WTC11 (cell line): ENCODE measurements at regions not wholly inside any gene's neighbourhood (a gene's known extent, or its start where the extent isn't known, plus 50 kb on each side); places are given as distances from the start of the nearest gene placed in this dataset.

Source experiments
- ATAC-seq: fragments of 200-7000 bp; cut with Tn5 transposase; 2 replicates; pipeline ENCODE4 v1.10.0; 2021; ENCODE audit warnings: mild to moderate bottlenecking, moderate library complexity
- CTCF ChIA-PET: fragments of 300-600 bp; sonication (Branson Sonifier 250); formaldehyde crosslinking; loops from one replicate; lab custom pipeline; 2021; ENCODE audit warnings: antibody characterized with exemption; lab: Charles Lee
- POLR2A ChIA-PET: fragments of 350-600 bp; sonication (Branson Sonifier 250); formaldehyde crosslinking; loops from one replicate; lab custom pipeline; 2021; ENCODE audit warnings: antibody characterized with exemption; lab: Charles Lee
- DNase-seq: peaks from one replicate; pipeline ENCODE4 v3.0.0; 2021; ENCODE audit warnings: low spot score
- H3K27ac Mint-ChIP-seq: 2 replicates; pipeline ENCODE4 v1.8.0; 2021; ENCODE audit warnings: mixed read lengths
- H3K27me3 Mint-ChIP-seq: 2 replicates; pipeline ENCODE4 v1.8.0; 2021; ENCODE audit warnings: low read depth, mild to moderate bottlenecking, moderate library complexity, mixed read lengths
- H3K36me3 Mint-ChIP-seq: 2 replicates; pipeline ENCODE4 v1.8.0; 2021; ENCODE audit warnings: mixed read lengths
- H3K4me1 Mint-ChIP-seq: 2 replicates; pipeline ENCODE4 v1.8.0; 2022; ENCODE audit warnings: mixed read lengths
- H3K4me3 Mint-ChIP-seq: 2 replicates; pipeline ENCODE4 v1.8.0; 2021; ENCODE audit warnings: mild to moderate bottlenecking, moderate library complexity, mixed read lengths
- H3K9me3 Mint-ChIP-seq: 2 replicates; pipeline ENCODE4 v1.8.0; 2021; ENCODE audit warnings: mixed read lengths
- HMGA2 ChIP-seq: fragments of 250-450 bp; sonication (Bioruptor Pico); IDR thresholded peaks from 2 replicates; pipeline ENCODE4 v1.4.0; 2021; ENCODE audit warnings: mild to moderate bottlenecking, moderate library complexity
- JAZF1 ChIP-seq: fragments of 250-450 bp; sonication (Bioruptor Pico); IDR thresholded peaks from 2 replicates; pipeline ENCODE4 v1.9.0; 2021; ENCODE audit warnings: moderate library complexity, mild to moderate bottlenecking, inconsistent platforms
- NFATC4 ChIP-seq: fragments of 250-450 bp; sonication (Bioruptor Pico); IDR thresholded peaks from 2 replicates; pipeline ENCODE4 v1.9.0; 2021; ENCODE audit warnings: mild to moderate bottlenecking
- NR2C2 ChIP-seq: sonication (generic); formaldehyde crosslinking; IDR thresholded peaks from 2 replicates; pipeline ENCODE4 v1.8.0; 2022; ENCODE audit warnings: mild to moderate bottlenecking, missing genetic modification reagents
- OVOL2 ChIP-seq: fragments of 250-450 bp; sonication (Bioruptor Pico); IDR thresholded peaks from 2 replicates; pipeline ENCODE4 v1.9.0; 2021; ENCODE audit warnings: mild to moderate bottlenecking, borderline replicate concordance
- SMAD4 ChIP-seq: sonication (generic); formaldehyde crosslinking; IDR thresholded peaks from 2 replicates; pipeline ENCODE4 v1.8.0; 2022; ENCODE audit warnings: mild to moderate bottlenecking, missing genetic modification reagents
- TP53 ChIP-seq: sonication (generic); formaldehyde crosslinking; IDR thresholded peaks from 2 replicates; pipeline ENCODE4 v1.8.1; 2023; ENCODE audit warnings: mild to moderate bottlenecking, missing genetic modification reagents
- ZNF121 ChIP-seq: sonication (generic); formaldehyde crosslinking; IDR thresholded peaks from 2 replicates; pipeline ENCODE4 v1.8.0; 2023; ENCODE audit warnings: missing genetic modification reagents
- ZNF263 ChIP-seq: sonication (generic); formaldehyde crosslinking; IDR thresholded peaks from 2 replicates; pipeline ENCODE4 v1.8.1; 2022; ENCODE audit warnings: low read depth, mild to moderate bottlenecking, moderate library complexity, missing genetic modification reagents
- ZNF317 ChIP-seq: sonication (generic); formaldehyde crosslinking; IDR thresholded peaks from 2 replicates; pipeline ENCODE4 v1.8.1; 2023; ENCODE audit warnings: low read depth, mild to moderate bottlenecking, moderate library complexity, missing genetic modification reagents, borderline replicate concordance
- ZNF416 ChIP-seq: fragments of 250-450 bp; sonication (Bioruptor Pico); IDR thresholded peaks from 2 replicates; pipeline ENCODE4 v1.9.0; 2021; ENCODE audit warnings: mild to moderate bottlenecking, inconsistent platforms
- TF ChIP-seq, protein P1 (sequence below): sonication (generic); formaldehyde crosslinking; conservative IDR thresholded peaks from 2 replicates; pipeline ENCODE4 v1.8.1; 2022; ENCODE audit warnings: mild to moderate bottlenecking, missing genetic modification reagents
- TF ChIP-seq, protein P2 (sequence below): sonication (generic); formaldehyde crosslinking; IDR thresholded peaks from 2 replicates; pipeline ENCODE4 v1.8.1; 2022; ENCODE audit warnings: missing genetic modification reagents, borderline replicate concordance
- TF ChIP-seq, protein P3 (sequence below): sonication (generic); formaldehyde crosslinking; IDR thresholded peaks from 2 replicates; pipeline ENCODE4 v1.8.1; 2022; ENCODE audit warnings: low read depth, missing genetic modification reagents, borderline replicate concordance
- TF ChIP-seq, protein P4 (sequence below): sonication (generic); formaldehyde crosslinking; conservative IDR thresholded peaks from 2 replicates; pipeline ENCODE4 v1.8.1; 2023; ENCODE audit warnings: mild to moderate bottlenecking, low read depth, missing genetic modification reagents, moderate library complexity
- TF ChIP-seq, protein P5 (sequence below): sonication (generic); formaldehyde crosslinking; IDR thresholded peaks from 2 replicates; pipeline ENCODE4 v1.8.1; 2023; ENCODE audit warnings: mild to moderate bottlenecking, missing genetic modification reagents, moderate library complexity
- TF ChIP-seq, protein P6 (sequence below): sonication (generic); formaldehyde crosslinking; IDR thresholded peaks from 2 replicates; pipeline ENCODE4 v1.8.1; 2022; ENCODE audit warnings: low read depth, mild to moderate bottlenecking, moderate library complexity, missing genetic modification reagents, borderline replicate concordance
- TF ChIP-seq, protein P7 (sequence below): fragments of 250-450 bp; sonication (Bioruptor Pico); IDR thresholded peaks from 2 replicates; pipeline ENCODE4 v1.9.0; 2021; ENCODE audit warnings: mild to moderate bottlenecking, borderline replicate concordance
- TF ChIP-seq, protein P8 (sequence below): sonication (generic); formaldehyde crosslinking; IDR thresholded peaks from 2 replicates; pipeline ENCODE4 v1.8.1; 2023; ENCODE audit warnings: mild to moderate bottlenecking, missing genetic modification reagents, moderate library complexity
- TF ChIP-seq, protein P9 (sequence below): sonication (generic); formaldehyde crosslinking; IDR thresholded peaks from 2 replicates; pipeline ENCODE4 v1.8.0; 2023; ENCODE audit warnings: mild to moderate bottlenecking, missing genetic modification reagents

DNA sequence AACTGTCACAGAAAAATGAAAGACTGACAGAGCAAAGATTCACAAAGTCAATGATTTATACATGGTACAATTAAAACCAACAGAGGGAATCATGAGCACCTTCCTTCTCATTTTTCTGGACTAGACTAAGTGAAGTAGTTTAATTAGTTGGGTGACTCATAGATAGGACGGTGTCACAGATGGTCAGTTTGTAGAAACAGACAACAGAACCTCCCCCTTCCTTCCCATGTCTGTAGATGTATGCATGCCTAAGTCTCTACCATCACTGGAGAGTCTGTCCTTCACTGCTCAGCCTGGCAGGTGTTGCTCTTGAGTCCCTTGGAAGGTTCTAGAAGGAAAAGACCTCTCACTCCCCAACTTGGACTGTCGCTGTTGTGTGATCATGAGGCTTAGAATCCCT lies 75.4 kb upstream of the EEF1E1 start:
- no peak for DNase-seq
- no peak overlapping the region for H3K4me3 Mint-ChIP-seq
- H3K36me3 Mint-ChIP-seq = peaks cover 11% of the 10 kb centered on the region
- peaks cover 29% of the 10 kb centered on the region for H3K4me1 Mint-ChIP-seq
- H3K27me3 Mint-ChIP-seq = no peaks in the 10 kb centered on the region; the same call in 1 of the 2 replicates
- peaks cover 22% of the 10 kb centered on the region for H3K9me3 Mint-ChIP-seq
- POLR2A ChIA-PET = no interaction called here
- CTCF ChIA-PET = no interaction called here
- TF ChIP-seq, protein P1, sequence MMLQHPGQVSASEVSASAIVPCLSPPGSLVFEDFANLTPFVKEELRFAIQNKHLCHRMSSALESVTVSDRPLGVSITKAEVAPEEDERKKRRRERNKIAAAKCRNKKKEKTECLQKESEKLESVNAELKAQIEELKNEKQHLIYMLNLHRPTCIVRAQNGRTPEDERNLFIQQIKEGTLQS (CRISPR knock-in tag) = no peak
- no peak for TF ChIP-seq NR2C2
- TF ChIP-seq, protein P2, sequence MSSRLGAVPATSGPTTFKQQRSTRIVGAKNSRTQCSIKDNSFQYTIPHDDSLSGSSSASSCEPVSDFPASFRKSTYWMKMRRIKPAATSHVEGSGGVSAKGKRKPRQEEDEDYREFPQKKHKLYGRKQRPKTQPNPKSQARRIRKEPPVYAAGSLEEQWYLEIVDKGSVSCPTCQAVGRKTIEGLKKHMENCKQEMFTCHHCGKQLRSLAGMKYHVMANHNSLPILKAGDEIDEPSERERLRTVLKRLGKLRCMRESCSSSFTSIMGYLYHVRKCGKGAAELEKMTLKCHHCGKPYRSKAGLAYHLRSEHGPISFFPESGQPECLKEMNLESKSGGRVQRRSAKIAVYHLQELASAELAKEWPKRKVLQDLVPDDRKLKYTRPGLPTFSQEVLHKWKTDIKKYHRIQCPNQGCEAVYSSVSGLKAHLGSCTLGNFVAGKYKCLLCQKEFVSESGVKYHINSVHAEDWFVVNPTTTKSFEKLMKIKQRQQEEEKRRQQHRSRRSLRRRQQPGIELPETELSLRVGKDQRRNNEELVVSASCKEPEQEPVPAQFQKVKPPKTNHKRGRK (CRISPR knock-in tag) = no peak
- TF ChIP-seq, protein P3, sequence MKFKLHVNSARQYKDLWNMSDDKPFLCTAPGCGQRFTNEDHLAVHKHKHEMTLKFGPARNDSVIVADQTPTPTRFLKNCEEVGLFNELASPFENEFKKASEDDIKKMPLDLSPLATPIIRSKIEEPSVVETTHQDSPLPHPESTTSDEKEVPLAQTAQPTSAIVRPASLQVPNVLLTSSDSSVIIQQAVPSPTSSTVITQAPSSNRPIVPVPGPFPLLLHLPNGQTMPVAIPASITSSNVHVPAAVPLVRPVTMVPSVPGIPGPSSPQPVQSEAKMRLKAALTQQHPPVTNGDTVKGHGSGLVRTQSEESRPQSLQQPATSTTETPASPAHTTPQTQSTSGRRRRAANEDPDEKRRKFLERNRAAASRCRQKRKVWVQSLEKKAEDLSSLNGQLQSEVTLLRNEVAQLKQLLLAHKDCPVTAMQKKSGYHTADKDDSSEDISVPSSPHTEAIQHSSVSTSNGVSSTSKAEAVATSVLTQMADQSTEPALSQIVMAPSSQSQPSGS (CRISPR knock-in tag) = no peak
- no peak for TF ChIP-seq TP53 (CRISPR knock-in tag)
- no peak for TF ChIP-seq ZNF263 (CRISPR knock-in tag)
- TF ChIP-seq, protein P4, sequence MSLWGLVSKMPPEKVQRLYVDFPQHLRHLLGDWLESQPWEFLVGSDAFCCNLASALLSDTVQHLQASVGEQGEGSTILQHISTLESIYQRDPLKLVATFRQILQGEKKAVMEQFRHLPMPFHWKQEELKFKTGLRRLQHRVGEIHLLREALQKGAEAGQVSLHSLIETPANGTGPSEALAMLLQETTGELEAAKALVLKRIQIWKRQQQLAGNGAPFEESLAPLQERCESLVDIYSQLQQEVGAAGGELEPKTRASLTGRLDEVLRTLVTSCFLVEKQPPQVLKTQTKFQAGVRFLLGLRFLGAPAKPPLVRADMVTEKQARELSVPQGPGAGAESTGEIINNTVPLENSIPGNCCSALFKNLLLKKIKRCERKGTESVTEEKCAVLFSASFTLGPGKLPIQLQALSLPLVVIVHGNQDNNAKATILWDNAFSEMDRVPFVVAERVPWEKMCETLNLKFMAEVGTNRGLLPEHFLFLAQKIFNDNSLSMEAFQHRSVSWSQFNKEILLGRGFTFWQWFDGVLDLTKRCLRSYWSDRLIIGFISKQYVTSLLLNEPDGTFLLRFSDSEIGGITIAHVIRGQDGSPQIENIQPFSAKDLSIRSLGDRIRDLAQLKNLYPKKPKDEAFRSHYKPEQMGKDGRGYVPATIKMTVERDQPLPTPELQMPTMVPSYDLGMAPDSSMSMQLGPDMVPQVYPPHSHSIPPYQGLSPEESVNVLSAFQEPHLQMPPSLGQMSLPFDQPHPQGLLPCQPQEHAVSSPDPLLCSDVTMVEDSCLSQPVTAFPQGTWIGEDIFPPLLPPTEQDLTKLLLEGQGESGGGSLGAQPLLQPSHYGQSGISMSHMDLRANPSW (CRISPR knock-in tag) = no peak
- TF ChIP-seq, protein P5, sequence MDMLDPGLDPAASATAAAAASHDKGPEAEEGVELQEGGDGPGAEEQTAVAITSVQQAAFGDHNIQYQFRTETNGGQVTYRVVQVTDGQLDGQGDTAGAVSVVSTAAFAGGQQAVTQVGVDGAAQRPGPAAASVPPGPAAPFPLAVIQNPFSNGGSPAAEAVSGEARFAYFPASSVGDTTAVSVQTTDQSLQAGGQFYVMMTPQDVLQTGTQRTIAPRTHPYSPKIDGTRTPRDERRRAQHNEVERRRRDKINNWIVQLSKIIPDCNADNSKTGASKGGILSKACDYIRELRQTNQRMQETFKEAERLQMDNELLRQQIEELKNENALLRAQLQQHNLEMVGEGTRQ (CRISPR knock-in tag) = no peak
- TF ChIP-seq OVOL2 (CRISPR knock-in tag) = no peak
- TF ChIP-seq ZNF317 (CRISPR knock-in tag) = no peak
- TF ChIP-seq, protein P6, sequence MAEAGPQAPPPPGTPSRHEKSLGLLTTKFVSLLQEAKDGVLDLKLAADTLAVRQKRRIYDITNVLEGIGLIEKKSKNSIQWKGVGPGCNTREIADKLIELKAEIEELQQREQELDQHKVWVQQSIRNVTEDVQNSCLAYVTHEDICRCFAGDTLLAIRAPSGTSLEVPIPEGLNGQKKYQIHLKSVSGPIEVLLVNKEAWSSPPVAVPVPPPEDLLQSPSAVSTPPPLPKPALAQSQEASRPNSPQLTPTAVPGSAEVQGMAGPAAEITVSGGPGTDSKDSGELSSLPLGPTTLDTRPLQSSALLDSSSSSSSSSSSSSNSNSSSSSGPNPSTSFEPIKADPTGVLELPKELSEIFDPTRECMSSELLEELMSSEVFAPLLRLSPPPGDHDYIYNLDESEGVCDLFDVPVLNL (CRISPR knock-in tag) = no peak
- no peak for TF ChIP-seq HMGA2 (CRISPR knock-in tag)
- no peak for TF ChIP-seq SMAD4 (CRISPR knock-in tag)
- TF ChIP-seq, protein P7, sequence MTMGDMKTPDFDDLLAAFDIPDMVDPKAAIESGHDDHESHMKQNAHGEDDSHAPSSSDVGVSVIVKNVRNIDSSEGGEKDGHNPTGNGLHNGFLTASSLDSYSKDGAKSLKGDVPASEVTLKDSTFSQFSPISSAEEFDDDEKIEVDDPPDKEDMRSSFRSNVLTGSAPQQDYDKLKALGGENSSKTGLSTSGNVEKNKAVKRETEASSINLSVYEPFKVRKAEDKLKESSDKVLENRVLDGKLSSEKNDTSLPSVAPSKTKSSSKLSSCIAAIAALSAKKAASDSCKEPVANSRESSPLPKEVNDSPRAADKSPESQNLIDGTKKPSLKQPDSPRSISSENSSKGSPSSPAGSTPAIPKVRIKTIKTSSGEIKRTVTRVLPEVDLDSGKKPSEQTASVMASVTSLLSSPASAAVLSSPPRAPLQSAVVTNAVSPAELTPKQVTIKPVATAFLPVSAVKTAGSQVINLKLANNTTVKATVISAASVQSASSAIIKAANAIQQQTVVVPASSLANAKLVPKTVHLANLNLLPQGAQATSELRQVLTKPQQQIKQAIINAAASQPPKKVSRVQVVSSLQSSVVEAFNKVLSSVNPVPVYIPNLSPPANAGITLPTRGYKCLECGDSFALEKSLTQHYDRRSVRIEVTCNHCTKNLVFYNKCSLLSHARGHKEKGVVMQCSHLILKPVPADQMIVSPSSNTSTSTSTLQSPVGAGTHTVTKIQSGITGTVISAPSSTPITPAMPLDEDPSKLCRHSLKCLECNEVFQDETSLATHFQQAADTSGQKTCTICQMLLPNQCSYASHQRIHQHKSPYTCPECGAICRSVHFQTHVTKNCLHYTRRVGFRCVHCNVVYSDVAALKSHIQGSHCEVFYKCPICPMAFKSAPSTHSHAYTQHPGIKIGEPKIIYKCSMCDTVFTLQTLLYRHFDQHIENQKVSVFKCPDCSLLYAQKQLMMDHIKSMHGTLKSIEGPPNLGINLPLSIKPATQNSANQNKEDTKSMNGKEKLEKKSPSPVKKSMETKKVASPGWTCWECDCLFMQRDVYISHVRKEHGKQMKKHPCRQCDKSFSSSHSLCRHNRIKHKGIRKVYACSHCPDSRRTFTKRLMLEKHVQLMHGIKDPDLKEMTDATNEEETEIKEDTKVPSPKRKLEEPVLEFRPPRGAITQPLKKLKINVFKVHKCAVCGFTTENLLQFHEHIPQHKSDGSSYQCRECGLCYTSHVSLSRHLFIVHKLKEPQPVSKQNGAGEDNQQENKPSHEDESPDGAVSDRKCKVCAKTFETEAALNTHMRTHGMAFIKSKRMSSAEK = no peak
- TF ChIP-seq, protein P8, sequence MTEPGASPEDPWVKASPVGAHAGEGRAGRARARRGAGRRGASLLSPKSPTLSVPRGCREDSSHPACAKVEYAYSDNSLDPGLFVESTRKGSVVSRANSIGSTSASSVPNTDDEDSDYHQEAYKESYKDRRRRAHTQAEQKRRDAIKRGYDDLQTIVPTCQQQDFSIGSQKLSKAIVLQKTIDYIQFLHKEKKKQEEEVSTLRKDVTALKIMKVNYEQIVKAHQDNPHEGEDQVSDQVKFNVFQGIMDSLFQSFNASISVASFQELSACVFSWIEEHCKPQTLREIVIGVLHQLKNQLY = no peak
- TF ChIP-seq ZNF416 (CRISPR knock-in tag) = no peak
- TF ChIP-seq JAZF1 (CRISPR knock-in tag) = no peak
- no peak for TF ChIP-seq ZNF121 (CRISPR knock-in tag)
- TF ChIP-seq, protein P9, sequence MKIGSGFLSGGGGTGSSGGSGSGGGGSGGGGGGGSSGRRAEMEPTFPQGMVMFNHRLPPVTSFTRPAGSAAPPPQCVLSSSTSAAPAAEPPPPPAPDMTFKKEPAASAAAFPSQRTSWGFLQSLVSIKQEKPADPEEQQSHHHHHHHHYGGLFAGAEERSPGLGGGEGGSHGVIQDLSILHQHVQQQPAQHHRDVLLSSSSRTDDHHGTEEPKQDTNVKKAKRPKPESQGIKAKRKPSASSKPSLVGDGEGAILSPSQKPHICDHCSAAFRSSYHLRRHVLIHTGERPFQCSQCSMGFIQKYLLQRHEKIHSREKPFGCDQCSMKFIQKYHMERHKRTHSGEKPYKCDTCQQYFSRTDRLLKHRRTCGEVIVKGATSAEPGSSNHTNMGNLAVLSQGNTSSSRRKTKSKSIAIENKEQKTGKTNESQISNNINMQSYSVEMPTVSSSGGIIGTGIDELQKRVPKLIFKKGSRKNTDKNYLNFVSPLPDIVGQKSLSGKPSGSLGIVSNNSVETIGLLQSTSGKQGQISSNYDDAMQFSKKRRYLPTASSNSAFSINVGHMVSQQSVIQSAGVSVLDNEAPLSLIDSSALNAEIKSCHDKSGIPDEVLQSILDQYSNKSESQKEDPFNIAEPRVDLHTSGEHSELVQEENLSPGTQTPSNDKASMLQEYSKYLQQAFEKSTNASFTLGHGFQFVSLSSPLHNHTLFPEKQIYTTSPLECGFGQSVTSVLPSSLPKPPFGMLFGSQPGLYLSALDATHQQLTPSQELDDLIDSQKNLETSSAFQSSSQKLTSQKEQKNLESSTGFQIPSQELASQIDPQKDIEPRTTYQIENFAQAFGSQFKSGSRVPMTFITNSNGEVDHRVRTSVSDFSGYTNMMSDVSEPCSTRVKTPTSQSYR (CRISPR knock-in tag) = no peak
- no peak for TF ChIP-seq NFATC4 (CRISPR knock-in tag)
- TF ChIP-seq, all 79 proteins: peak for 0
- no peak for ATAC-seq
- no peak overlapping the region for H3K27ac Mint-ChIP-seq
